ENCODE measurements at regions not wholly inside any gene's neighbourhood (a gene's known extent, or its start where the extent isn't known, plus 50 kb on each side); places are given as distances from the start of the nearest gene placed in this dataset.
"Not testable (repeated sequence)": the region's sequence is repeated elsewhere in the genome, so short reads cannot be mapped to it uniquely, and the experiment has no call there.

- in situ Hi-C loops (cut with HindIII; ENCODE audit: low pct_ligation_motif_present, low pct_unique_long_range_greater_than_20kb, low sequenced_read_pairs): no loop called here
- no peak for DNase-seq
Measured at GRCh38 chr5:94102849-94103248, 361.4 kb upstream of the POU5F2 start.

- DNase-seq; in situ Hi-C loops (cut with HindIII; ENCODE audit: low pct_ligation_motif_present, low pct_unique_long_range_greater_than_20kb, low sequenced_read_pairs): not testable (repeated sequence)
Measured at GRCh38 chr5:94097384-94097783, 356.0 kb upstream of the POU5F2 start.

GRCh38 chr5:94094793-94095441, 353.5 kb upstream of the POU5F2 start:
- DNase-seq: no peak
- in situ Hi-C loops (cut with HindIII; ENCODE audit: low pct_ligation_motif_present, low pct_unique_long_range_greater_than_20kb, low sequenced_read_pairs): no loop called here

- DNase-seq: no peak
- in situ Hi-C loops (cut with HindIII; ENCODE audit: low pct_ligation_motif_present, low pct_unique_long_range_greater_than_20kb, low sequenced_read_pairs): no loop called here
Measured at GRCh38 chr5:94093300-94093699, 351.9 kb upstream of the POU5F2 start.

GRCh38 chr5:94086635-94087034, 345.2 kb upstream of the POU5F2 start:
- peak; percentile 19 for DNase-seq
- in situ Hi-C loops (cut with HindIII; ENCODE audit: low pct_ligation_motif_present, low pct_unique_long_range_greater_than_20kb, low sequenced_read_pairs): not testable (repeated sequence)

GRCh38 chr5:94086194-94086593, 344.8 kb upstream of the POU5F2 start:
- in situ Hi-C loops (cut with HindIII; ENCODE audit: low pct_ligation_motif_present, low pct_unique_long_range_greater_than_20kb, low sequenced_read_pairs): no loop called here

GRCh38 chr5:94082405-94082804, 341.0 kb upstream of the POU5F2 start:
- no peak for DNase-seq
- in situ Hi-C loops (cut with HindIII; ENCODE audit: low pct_ligation_motif_present, low pct_unique_long_range_greater_than_20kb, low sequenced_read_pairs): no loop called here

More at GRCh38 chr5:94086194-94086593, 344.8 kb upstream of the POU5F2 start:
- no peak for DNase-seq

- in situ Hi-C loops (cut with HindIII; ENCODE audit: low pct_ligation_motif_present, low pct_unique_long_range_greater_than_20kb, low sequenced_read_pairs): no loop called here
- DNase-seq: no peak
Measured at GRCh38 chr5:94081088-94081487, 339.7 kb upstream of the POU5F2 start.

GRCh38 chr5:94080390-94080789, 339.0 kb upstream of the POU5F2 start:
- no peak for DNase-seq
- in situ Hi-C loops (cut with HindIII; ENCODE audit: low pct_ligation_motif_present, low pct_unique_long_range_greater_than_20kb, low sequenced_read_pairs): no loop called here

- DNase-seq: no peak
- in situ Hi-C loops (cut with HindIII; ENCODE audit: low pct_ligation_motif_present, low pct_unique_long_range_greater_than_20kb, low sequenced_read_pairs): no loop called here
Measured at GRCh38 chr5:94072116-94072515, 330.7 kb upstream of the POU5F2 start.

- no peak for DNase-seq
- in situ Hi-C loops (cut with HindIII; ENCODE audit: low pct_ligation_motif_present, low pct_unique_long_range_greater_than_20kb, low sequenced_read_pairs): no loop called here
Measured at GRCh38 chr5:94066437-94067207, 325.2 kb upstream of the POU5F2 start.

GRCh38 chr5:94064025-94064424, 322.6 kb upstream of the POU5F2 start:
- no peak for DNase-seq
- in situ Hi-C loops (cut with HindIII; ENCODE audit: low pct_ligation_motif_present, low pct_unique_long_range_greater_than_20kb, low sequenced_read_pairs): no loop called here

GRCh38 chr5:94057655-94058054, 316.3 kb upstream of the POU5F2 start:
- in situ Hi-C loops (cut with HindIII; ENCODE audit: low pct_ligation_motif_present, low pct_unique_long_range_greater_than_20kb, low sequenced_read_pairs): no loop called here
- DNase-seq: no peak

GRCh38 chr5:94057217-94057616, 315.8 kb upstream of the POU5F2 start:
- DNase-seq: no peak
- in situ Hi-C loops (cut with HindIII; ENCODE audit: low pct_ligation_motif_present, low pct_unique_long_range_greater_than_20kb, low sequenced_read_pairs): no loop called here

- in situ Hi-C loops (cut with HindIII; ENCODE audit: low pct_ligation_motif_present, low pct_unique_long_range_greater_than_20kb, low sequenced_read_pairs): not testable (repeated sequence)
Measured at GRCh38 chr5:94049307-94049922, 308.0 kb upstream of the POU5F2 start.

GRCh38 chr5:94045839-94046782, 304.7 kb upstream of the POU5F2 start:
- in situ Hi-C loops (cut with HindIII; ENCODE audit: low pct_ligation_motif_present, low pct_unique_long_range_greater_than_20kb, low sequenced_read_pairs): no loop called here
- no peak for DNase-seq

More at GRCh38 chr5:94049307-94049922, 308.0 kb upstream of the POU5F2 start:
- not testable (repeated sequence) for DNase-seq

GRCh38 chr5:94043311-94043710, 301.9 kb upstream of the POU5F2 start:
- no peak for DNase-seq
- in situ Hi-C loops (cut with HindIII; ENCODE audit: low pct_ligation_motif_present, low pct_unique_long_range_greater_than_20kb, low sequenced_read_pairs): no loop called here

- no peak for DNase-seq
- in situ Hi-C loops (cut with HindIII; ENCODE audit: low pct_ligation_motif_present, low pct_unique_long_range_greater_than_20kb, low sequenced_read_pairs): no loop called here
Measured at GRCh38 chr5:94040591-94041148, 299.3 kb upstream of the POU5F2 start.

All from ACHN (cell line).